GM21360 (cell line): ENCODE measurements at regions not wholly inside any gene's neighbourhood (a gene's known extent, or its start where the extent isn't known, plus 50 kb on each side); places are given as distances from the start of the nearest gene placed in this dataset.
"Not testable (repeated sequence)": the region's sequence is repeated elsewhere in the genome, so short reads cannot be mapped to it uniquely, and the experiment has no call there.

Experiments
- ATAC-seq: cut with Tn5 transposase; IDR thresholded peaks from one replicate; pipeline ENCODE4 v1.9.1; 2021; ENCODE audit warnings: mild to moderate bottlenecking, moderate library complexity; ENCODE audit not compliant: unreplicated experiment

DNA sequence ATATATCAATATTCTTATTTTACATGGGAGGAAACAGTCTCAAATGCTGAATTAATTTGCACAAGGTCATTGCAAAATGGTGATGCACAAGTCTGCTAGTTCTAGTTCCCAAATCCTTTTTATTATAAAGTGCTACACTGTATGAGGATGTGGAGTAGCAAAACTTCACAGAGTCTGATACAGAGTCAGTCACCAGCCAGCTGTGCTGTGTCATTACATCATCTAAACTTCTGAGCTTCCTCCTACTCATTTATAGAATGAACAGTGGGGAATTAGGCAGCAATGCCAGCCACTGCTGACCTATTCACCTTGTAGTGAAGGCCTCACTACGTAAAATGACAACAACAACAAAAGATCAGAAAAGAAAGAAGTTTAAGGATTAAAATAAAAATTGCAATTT lies 357.8 kb downstream of the TMEM167A start:
- ATAC-seq = peak; percentile 76

GRCh38 chr5:82717738-82718137 lies 359.5 kb downstream of the TMEM167A start:
- ATAC-seq = no peak

DNA sequence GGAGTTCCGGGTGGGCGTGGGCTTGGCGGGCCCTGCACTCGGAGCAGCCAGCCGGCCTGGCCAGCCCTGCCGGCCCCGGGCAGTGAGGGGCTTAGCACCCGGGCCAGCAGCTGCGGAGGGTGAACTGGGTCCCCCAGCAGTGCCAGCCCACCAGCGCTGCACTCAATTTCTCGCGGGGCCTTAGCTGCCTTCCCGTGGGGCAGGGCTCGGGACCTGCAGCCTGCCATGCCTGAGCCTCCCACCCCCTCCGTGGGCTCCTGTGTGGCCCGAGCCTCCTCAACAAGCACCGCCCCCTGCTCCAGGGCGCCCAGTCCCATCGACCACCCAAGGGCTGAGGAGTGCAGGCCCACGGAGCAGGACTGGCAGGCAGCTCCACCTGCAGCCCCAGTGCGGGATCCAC lies 362.5 kb downstream of the TMEM167A start:
- not testable (repeated sequence) for ATAC-seq

DNA sequence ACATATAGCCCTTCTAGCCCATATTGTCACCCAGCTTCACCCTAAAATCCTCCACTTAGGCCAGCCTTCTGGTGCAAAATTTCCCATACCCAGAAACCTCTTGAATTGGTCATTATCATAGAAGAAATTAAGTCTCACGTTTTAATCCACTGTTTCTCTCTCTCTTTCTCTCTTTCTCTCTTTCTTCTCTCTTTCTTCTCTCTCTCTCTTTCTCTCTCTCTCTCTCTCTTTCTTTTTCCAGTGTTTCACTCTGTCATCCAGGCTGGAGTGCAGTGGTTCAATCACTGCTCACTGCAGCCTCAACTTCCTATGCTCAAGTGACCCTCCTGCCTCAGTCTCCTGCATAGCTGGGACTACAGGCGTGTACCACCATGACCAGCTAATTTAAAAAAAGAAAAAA lies 363.4 kb downstream of the TMEM167A start:
- no peak for ATAC-seq

DNA sequence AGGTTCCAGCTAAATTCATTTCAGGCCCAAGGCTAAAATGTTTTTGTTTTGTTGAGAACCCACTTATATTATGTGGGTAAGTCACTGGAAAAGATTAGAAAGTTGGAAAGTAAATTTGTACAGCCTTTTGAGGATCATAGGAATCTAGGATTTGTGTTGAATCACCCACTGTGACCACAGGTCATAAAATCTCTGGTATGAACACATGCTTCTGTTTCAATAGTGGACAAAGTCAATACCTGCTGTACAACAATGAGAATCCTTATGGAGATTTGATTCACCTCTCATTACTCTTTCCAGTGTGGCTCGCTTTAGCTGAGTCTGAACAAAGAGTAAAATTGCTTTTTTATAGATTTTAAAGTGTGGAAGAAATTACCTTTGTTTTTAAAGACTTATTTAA lies 369.5 kb downstream of the TMEM167A start:
- ATAC-seq = no peak

- no peak for ATAC-seq
Observed at GRCh38 chr5:82704381-82704780, 372.8 kb downstream of the TMEM167A start.

DNA sequence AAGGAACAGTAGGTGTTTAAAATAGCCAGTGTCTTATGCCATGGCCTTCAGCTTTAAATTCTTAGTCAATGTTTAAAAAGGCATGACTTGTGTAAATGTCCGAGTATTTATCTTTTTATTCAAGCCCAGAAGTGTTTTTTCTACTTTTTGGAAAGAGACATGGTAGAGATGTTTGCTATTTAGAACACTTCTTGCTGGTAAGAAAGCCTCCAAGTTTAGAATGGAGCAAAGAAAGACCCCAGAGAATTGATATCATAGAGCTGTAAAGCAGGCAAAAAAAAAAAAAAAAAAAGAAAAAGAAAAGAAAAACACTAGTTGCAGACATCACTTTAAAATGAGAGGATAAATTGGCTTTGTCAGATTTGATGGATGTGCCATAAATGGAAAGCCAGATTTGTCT lies 375.1 kb downstream of the TMEM167A start:
- ATAC-seq = no peak

GRCh38 chr5:82699737-82700136 lies 377.5 kb downstream of the TMEM167A start:
- ATAC-seq = no peak

- no peak for ATAC-seq
Observed at GRCh38 chr5:82698026-82698425, 379.2 kb downstream of the TMEM167A start.

- no peak for ATAC-seq
Observed at GRCh38 chr5:82694711-82695285, 382.4 kb downstream of the TMEM167A start.

- no peak for ATAC-seq
Observed at GRCh38 chr5:82692826-82693225, 384.4 kb downstream of the TMEM167A start.

- ATAC-seq = no peak
Observed at GRCh38 chr5:82684659-82685058, 392.5 kb downstream of the TMEM167A start.

GRCh38 chr5:82684165-82684564 lies 393.0 kb downstream of the TMEM167A start:
- ATAC-seq = no peak

GRCh38 chr5:82679660-82680059 lies 397.5 kb downstream of the TMEM167A start:
- no peak for ATAC-seq

DNA sequence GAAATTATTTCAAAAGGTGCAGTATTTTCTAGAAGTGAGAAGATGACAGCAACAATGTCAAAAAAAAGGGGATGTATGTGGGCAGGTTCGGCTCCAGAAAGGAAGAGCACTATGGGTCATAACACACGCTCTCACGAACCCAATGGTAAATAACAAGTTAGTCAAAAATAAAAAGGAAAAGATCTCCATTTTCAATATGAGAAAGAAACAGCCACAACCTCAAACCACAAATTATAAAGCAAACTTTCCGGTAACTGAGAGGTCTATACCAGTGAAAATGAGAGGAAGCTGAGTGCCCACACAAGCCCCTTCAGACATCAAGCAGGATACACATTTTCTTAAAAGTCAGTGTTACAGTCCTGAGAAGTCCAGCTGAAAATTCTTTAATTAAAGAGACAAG lies 398.5 kb upstream of the RPS23 start:
- ATAC-seq = peak; percentile 73

GRCh38 chr5:82674671-82675070 lies 396.5 kb upstream of the RPS23 start:
- ATAC-seq = no peak

DNA sequence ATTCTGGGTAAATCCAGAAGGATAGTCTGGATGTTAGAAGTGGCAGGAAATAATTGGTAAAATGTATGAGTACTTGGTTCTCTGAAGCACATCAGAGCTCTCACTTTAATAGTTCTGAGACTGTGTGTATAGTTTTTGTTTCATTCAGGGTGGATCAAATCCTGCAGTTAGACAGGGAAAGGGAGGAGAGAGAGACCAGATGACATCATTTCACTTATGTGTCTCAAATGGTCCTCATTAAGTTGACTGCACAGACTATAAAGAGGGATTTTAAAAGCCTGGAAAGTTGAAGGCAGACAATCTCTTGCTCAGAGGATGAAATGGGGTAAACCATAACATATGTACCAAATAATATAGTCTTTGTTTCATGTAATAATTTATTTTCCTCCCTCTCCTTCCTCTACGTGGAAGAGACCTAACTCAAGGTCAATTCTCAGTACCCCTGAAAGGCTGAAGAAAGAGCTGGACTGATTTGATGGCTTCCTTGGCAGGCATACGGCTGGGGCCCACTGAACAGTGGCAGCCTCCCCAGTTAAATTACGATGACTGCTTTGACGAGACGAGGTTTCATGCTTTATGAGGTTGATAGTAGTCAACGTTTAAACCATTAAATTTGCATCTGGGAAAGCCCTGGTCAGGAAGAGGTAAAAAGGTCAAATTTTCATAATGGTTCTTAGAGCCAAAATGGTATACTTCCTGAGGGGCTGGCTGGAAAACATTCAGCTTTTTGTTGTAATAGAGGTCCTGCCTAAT lies 395.1 kb upstream of the RPS23 start:
- no peak for ATAC-seq

DNA sequence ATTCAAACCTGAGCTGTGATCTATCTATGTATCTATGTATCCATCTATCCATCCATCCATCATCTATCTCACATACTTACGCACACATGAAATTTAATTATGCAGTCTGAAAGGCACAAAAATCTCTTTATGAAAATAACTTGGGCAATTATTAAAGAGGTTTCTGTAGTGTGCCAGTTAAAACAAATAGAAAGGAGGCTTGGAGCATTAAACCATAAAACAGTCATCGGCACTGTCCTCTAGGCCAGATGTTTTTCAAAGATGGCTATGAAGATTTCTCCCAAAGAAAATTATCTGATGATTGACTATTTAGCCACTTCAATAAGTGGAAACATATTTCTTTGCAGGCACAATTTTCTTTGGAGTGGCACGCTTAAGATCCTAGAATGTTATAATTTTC lies 392.5 kb upstream of the RPS23 start:
- no peak for ATAC-seq

GRCh38 chr5:82669720-82670119 lies 391.6 kb upstream of the RPS23 start:
- ATAC-seq = no peak

- no peak for ATAC-seq
Observed at GRCh38 chr5:82666312-82666711, 388.2 kb upstream of the RPS23 start.

GRCh38 chr5:82664732-82665131 lies 386.6 kb upstream of the RPS23 start:
- ATAC-seq = no peak

GRCh38 chr5:82663225-82663624 lies 385.1 kb upstream of the RPS23 start:
- no peak for ATAC-seq

GRCh38 chr5:82662340-82662739 lies 384.2 kb upstream of the RPS23 start:
- no peak for ATAC-seq
